Stomach (tissue), 4 donors: ENCODE measurements at regions not wholly inside any gene's neighbourhood (a gene's known extent, or its start where the extent isn't known, plus 50 kb on each side); places are given as distances from the start of the nearest gene placed in this dataset.

Source experiments
- CTCF ChIP-seq, 7 experiments: fragments of 450-650 bp in 4 of 7; fragments of 200-600 bp in 3 of 7; sonication (generic) in 3 of 7; IDR thresholded peaks; one replicate each; pipeline ENCODE4 v1.5.1; 2016 to 2019; ENCODE audit warnings: antibody characterized with exemption in 7 of 7, control low read depth in 2 of 7, mild to moderate bottlenecking in 1 of 7
- POLR2A ChIP-seq, 4 donors: fragments of 450-650 bp; IDR thresholded peaks; one replicate each; pipeline ENCODE4 v1.6.1; 2016; ENCODE audit warnings: antibody characterized with exemption in 4 of 4, control low read depth in 2 of 4, mild to moderate bottlenecking in 1 of 4, moderate library complexity in 1 of 4

DNA sequence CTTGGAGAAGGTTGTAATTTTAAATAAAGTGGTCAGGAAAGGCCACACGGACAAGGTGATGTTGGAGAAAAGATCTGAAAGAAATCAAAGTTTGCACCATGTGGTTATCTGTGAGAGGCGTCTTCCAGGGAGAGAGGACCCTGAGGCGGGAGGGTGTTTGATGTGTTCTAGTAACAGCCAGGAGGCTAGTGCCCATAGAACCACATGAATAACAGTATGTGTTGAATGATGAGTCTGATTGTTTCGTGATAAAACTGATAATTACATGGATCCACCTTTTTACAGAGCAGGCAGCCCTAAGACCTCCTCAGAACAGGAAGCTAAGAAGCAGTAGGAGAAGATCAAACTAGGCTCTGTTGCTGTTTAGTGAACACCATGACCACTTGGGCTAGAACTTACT, 91.4 kb downstream of the SCG2 start:
- TF ChIP-seq CTCF (IDR thresholded peaks at IDR 0.05) (no peak), POLR2A (IDR thresholded peaks at IDR 0.05) (no peak)
